ENCODE measurements at regions not wholly inside any gene's neighbourhood (a gene's known extent, or its start where the extent isn't known, plus 50 kb on each side); places are given as distances from the start of the nearest gene placed in this dataset.
A peak's percentile ranks its signal among the peaks of the same experiment; 100 is the strongest.

DNA sequence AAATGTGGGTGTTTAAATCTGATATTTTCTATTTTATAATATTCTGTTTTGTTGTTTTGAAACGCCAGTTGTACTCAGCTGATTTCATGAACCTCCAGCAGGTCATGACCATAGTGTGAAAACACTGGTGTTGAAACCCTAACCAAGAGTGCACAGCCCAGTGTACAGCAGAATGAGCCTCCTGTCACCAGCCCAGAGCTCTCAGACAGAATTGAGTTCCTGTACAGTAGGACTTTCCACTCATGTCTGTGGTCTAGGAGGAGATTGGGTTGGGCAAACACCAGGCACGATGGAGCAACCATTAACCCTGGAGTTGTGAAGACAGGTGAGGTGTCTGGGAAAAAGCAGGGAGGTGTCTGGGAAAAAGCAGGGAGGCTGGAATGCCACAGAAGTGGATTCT is 908.8 kb downstream of the VRK1 start:
- Histone ChIP-seq H3K4me1 (peaks cover 29% of the 10 kb centered on the region), H3K9me3 (no peaks in the 10 kb centered on the region), H3K27me3 (no peaks in the 10 kb centered on the region), H3K4me3 (no peak overlapping the region), H4K20me1 (no peaks in the 10 kb centered on the region), H3K27ac (no peak overlapping the region), H3K9ac (no peak overlapping the region), H3K36me3 (no peaks in the 10 kb centered on the region), H3K4me2 (no peak overlapping the region)
- TF ChIP-seq Cebpa-rat (IDR thresholded peaks at IDR 0.05), result no peak

DNA sequence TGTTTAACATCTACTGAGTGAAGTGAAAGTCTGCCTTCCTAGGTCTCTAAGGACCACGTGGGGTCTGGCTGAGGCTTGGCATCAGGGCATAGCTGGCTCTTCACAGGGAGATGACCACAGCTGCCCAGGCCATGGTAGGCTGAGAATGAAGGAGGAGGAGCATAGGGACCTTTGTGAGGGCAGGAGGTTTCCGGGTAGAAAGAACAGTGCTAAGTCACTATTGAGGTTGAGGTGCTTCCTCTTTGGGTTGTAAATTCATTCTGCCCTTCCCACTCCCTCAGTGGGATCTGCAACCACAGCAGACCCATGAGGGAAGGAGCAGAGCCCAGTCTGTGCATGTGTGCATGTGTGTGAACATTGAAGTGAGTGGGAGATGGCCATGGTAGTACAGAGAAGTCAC is 909.6 kb downstream of the VRK1 start:
- no peak overlapping the region for H3K27ac ChIP-seq
- peak overlapping the region; percentile 36 for H3K4me2 ChIP-seq
- H3K4me3 ChIP-seq, result no peak overlapping the region
- H3K27me3 ChIP-seq, result no peaks in the 10 kb centered on the region
- H4K20me1 ChIP-seq, result no peaks in the 10 kb centered on the region
- TF ChIP-seq Cebpa-rat (IDR thresholded peaks at IDR 0.05), result no peak
- no peak overlapping the region for H3K9ac ChIP-seq
- H3K9me3 ChIP-seq, result no peaks in the 10 kb centered on the region
- H3K4me1 ChIP-seq, result peaks cover 35% of the 10 kb centered on the region
- no peaks in the 10 kb centered on the region for H3K36me3 ChIP-seq

DNA sequence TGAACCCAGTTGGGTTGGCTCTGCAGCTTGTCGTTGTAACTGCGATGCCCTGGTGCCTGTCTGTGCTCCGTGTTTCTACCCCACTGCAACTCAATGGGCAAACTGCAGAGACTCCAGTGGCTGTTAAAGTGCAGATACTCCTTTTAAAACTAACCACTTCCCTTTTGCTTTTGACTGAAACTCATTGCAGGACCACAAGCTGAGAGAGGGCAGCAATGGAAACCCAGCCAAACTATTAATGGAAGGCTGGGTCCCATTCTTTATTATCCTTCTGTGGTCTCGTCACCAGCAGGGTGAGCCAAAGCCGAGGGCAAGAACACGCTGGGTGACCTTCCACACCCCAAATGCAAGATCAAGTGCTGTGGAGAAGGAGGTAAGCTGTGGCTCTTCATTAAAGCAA is 910.4 kb downstream of the VRK1 start:
- no peaks in the 10 kb centered on the region for H3K9me3 ChIP-seq
- H3K36me3 ChIP-seq, result no peaks in the 10 kb centered on the region
- TF ChIP-seq Cebpa-rat (IDR thresholded peaks at IDR 0.05), result no peak
- H3K4me2 ChIP-seq, result peak overlapping the region; percentile 36
- H3K4me3 ChIP-seq, result no peak overlapping the region
- H3K27me3 ChIP-seq, result no peaks in the 10 kb centered on the region
- peaks cover 38% of the 10 kb centered on the region for H3K4me1 ChIP-seq
- H3K9ac ChIP-seq, result no peak overlapping the region
- H3K27ac ChIP-seq, result no peak overlapping the region
- H4K20me1 ChIP-seq, result no peaks in the 10 kb centered on the region

DNA sequence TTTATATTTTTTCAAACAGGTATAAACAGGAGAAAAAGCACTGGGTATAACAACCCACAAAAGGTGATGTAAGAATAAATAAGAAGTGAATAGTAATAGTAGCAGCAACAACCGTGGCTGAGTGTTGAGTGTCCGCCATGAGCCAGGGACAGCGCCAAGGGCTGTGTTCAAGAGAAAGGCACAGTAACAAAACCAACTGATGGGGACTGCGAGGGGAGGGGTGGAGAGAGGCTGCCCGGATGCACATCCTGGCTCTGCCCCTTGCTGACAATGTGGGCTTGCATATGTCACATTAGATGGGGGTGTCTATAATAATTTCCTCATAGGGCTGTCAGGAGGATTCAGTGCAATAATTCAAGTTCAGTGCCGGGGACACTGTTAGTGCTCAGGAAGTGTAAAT is 912.4 kb downstream of the VRK1 start:
- H4K20me1 ChIP-seq, result no peaks in the 10 kb centered on the region
- no peak overlapping the region for H3K27ac ChIP-seq
- peaks cover 28% of the 10 kb centered on the region for H3K4me1 ChIP-seq
- H3K4me2 ChIP-seq, result no peak overlapping the region
- H3K36me3 ChIP-seq, result no peaks in the 10 kb centered on the region
- H3K27me3 ChIP-seq, result no peaks in the 10 kb centered on the region
- no peaks in the 10 kb centered on the region for H3K9me3 ChIP-seq
- H3K9ac ChIP-seq, result no peak overlapping the region
- no peak for TF ChIP-seq Cebpa-rat (IDR thresholded peaks at IDR 0.05)
- H3K4me3 ChIP-seq, result no peak overlapping the region

DNA sequence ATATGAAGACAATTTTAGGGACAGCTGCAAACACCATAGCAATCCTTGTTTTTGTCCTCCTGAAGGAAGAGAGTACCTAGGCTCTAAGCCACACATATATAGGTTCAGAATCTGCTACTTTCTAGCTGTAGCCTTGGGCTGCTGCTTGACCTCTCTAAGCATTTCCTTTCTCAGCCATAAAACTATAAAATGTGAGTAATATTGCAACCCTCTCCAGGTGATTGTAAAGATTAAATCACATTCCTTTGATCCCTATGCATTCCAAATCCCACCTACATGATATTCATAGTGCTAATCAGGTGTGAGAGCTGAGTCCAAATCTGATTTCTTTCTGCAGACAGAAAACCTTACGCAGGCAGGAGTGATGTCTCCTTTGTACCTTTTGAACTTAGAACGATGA is 913.5 kb downstream of the VRK1 start:
- H3K27ac ChIP-seq, result no peak overlapping the region
- no peak overlapping the region for H3K4me2 ChIP-seq
- no peak overlapping the region for H3K4me3 ChIP-seq
- peaks cover 26% of the 10 kb centered on the region for H3K4me1 ChIP-seq
- H4K20me1 ChIP-seq, result no peaks in the 10 kb centered on the region
- H3K9ac ChIP-seq, result no peak overlapping the region
- no peak for TF ChIP-seq Cebpa-rat (IDR thresholded peaks at IDR 0.05)
- no peaks in the 10 kb centered on the region for H3K36me3 ChIP-seq
- H3K27me3 ChIP-seq, result no peaks in the 10 kb centered on the region
- H3K9me3 ChIP-seq, result no peaks in the 10 kb centered on the region

DNA sequence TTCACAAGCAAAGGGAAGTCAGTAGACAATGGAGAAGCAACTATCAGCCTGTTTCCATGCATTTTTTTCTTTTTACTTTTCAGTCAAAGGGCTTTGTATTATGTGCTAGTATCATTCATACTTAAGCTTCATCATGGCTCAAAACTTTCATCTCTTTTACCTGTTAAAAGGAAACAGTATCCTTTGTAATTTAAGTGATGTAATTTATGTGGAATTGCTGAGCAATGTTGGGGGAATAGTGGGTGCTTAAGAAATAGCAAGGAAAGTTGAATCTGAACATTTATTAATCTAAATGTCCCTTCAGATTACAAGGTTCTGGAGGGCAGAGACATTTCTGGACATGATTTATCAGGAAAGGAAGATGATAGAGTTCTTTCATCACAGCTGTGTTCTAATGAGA is 915.3 kb downstream of the VRK1 start:
- Histone ChIP-seq H3K4me1 (peaks cover 13% of the 10 kb centered on the region), H3K9me3 (no peaks in the 10 kb centered on the region), H3K27me3 (no peaks in the 10 kb centered on the region), H3K36me3 (no peaks in the 10 kb centered on the region), H3K4me3 (no peak overlapping the region), H4K20me1 (no peaks in the 10 kb centered on the region), H3K27ac (no peak overlapping the region), H3K4me2 (no peak overlapping the region), H3K9ac (no peak overlapping the region)
- TF ChIP-seq Cebpa-rat (IDR thresholded peaks at IDR 0.05), result no peak

DNA sequence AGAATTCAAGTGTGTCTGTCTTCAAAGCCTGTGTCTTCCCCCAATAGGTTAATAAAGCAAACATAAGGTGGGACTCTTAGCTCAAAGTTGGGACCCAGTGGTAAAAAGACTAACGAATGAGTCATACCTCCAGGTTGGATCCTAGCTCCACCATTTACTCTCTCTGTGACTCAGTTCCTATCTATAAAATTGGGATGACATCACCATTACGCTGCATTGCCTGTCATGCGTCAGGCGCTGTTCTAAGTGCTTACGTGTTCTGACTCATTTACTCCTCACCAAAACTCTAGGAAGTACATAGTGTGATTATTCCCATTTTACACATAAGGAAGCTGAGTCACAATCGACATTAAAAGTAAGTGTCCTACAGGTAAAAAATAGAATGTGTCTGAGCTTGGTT is 915.8 kb downstream of the VRK1 start:
- Histone ChIP-seq H4K20me1 (no peaks in the 10 kb centered on the region), H3K4me2 (no peak overlapping the region), H3K9ac (no peak overlapping the region), H3K4me1 (peaks cover 8% of the 10 kb centered on the region), H3K36me3 (no peaks in the 10 kb centered on the region), H3K4me3 (no peak overlapping the region), H3K27me3 (no peaks in the 10 kb centered on the region), H3K27ac (no peak overlapping the region), H3K9me3 (no peaks in the 10 kb centered on the region)
- no peak for TF ChIP-seq Cebpa-rat (IDR thresholded peaks at IDR 0.05)

DNA sequence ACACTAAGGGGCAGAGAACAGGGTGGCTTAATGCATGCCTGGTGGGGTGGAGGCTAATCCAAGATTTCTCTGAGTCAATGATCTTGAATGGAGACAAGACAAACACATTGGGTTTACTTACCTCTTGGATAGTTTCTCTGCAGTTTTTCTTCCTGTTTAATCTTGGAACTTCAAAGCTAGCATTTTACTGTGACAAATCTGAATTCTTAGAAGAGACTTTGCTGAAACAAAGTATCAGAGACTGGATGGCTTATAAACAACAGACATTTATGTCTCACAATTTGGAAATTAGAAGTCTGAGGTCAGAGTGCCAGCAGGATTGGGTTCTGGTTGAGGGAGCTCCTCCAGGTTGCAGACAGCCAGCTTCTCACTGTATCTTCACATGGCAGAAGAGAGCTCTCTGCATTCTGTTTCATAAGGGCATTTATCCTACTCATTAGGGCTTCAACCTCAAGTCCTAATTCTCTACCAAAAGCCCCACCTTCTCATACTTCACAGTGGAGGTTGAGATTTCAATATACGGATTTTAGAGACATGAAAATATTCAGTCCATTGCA is 921.8 kb downstream of the VRK1 start:
- H3K4me1 ChIP-seq, result peaks cover 8% of the 10 kb centered on the region
- H3K27me3 ChIP-seq, result no peaks in the 10 kb centered on the region
- H3K36me3 ChIP-seq, result no peaks in the 10 kb centered on the region
- TF ChIP-seq Cebpa-rat (IDR thresholded peaks at IDR 0.05), result no peak
- H3K4me2 ChIP-seq, result no peak overlapping the region
- H4K20me1 ChIP-seq, result no peaks in the 10 kb centered on the region
- H3K27ac ChIP-seq, result no peak overlapping the region
- H3K9ac ChIP-seq, result no peak overlapping the region
- H3K9me3 ChIP-seq, result peaks cover 8% of the 10 kb centered on the region
- no peak overlapping the region for H3K4me3 ChIP-seq

DNA sequence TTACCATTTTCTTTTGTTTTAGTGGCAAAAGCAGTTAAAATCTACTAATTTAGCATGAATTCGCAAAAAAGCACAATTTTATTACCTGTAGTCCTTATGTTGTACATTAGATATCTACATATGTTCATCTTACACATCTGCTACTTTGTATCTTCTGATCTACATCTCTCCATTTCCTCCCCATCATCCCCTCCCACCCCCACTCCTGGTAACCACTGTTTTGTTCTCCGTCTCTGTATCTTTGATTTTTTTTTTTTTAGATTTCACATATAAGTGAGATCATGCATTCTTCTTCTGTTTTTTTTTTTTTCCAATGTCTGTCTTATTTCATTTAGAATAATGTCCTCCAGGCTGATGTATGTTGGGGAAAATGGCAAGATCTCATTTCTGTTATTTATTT is 922.7 kb downstream of the VRK1 start:
- no peaks in the 10 kb centered on the region for H4K20me1 ChIP-seq
- peaks cover 17% of the 10 kb centered on the region for H3K4me1 ChIP-seq
- no peaks in the 10 kb centered on the region for H3K36me3 ChIP-seq
- H3K4me2 ChIP-seq, result no peak overlapping the region
- H3K27ac ChIP-seq, result no peak overlapping the region
- peaks cover 8% of the 10 kb centered on the region for H3K9me3 ChIP-seq
- H3K27me3 ChIP-seq, result no peaks in the 10 kb centered on the region
- no peak overlapping the region for H3K4me3 ChIP-seq
- H3K9ac ChIP-seq, result no peak overlapping the region
- no peak for TF ChIP-seq Cebpa-rat (IDR thresholded peaks at IDR 0.05)

DNA sequence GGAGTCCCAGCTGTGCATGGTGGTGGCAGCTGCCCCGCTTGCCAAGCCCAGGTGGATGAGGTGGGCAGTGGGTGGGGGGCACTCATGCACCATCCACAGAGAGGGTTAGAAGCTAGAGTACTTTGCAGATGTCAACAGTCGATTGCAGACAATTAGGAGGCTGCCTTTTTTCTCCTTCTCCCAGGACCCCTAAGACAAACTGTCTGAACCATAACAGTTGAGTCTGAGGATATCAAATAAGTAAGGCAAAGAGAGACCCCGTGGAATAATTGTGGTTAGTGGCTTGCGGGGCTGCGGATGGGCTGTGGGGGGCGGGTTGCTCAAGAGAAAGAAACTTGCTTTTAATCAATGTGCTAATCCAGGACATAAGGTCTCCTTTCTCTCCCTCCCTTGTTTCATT is 926.2 kb downstream of the VRK1 start:
- TF ChIP-seq Cebpa-rat (IDR thresholded peaks at IDR 0.05), result no peak
- no peaks in the 10 kb centered on the region for H3K27me3 ChIP-seq
- H3K27ac ChIP-seq, result no peak overlapping the region
- no peak overlapping the region for H3K4me3 ChIP-seq
- no peak overlapping the region for H3K9ac ChIP-seq
- no peaks in the 10 kb centered on the region for H3K36me3 ChIP-seq
- no peaks in the 10 kb centered on the region for H4K20me1 ChIP-seq
- H3K4me2 ChIP-seq, result no peak overlapping the region
- H3K9me3 ChIP-seq, result peaks cover 8% of the 10 kb centered on the region
- H3K4me1 ChIP-seq, result peaks cover 17% of the 10 kb centered on the region

DNA sequence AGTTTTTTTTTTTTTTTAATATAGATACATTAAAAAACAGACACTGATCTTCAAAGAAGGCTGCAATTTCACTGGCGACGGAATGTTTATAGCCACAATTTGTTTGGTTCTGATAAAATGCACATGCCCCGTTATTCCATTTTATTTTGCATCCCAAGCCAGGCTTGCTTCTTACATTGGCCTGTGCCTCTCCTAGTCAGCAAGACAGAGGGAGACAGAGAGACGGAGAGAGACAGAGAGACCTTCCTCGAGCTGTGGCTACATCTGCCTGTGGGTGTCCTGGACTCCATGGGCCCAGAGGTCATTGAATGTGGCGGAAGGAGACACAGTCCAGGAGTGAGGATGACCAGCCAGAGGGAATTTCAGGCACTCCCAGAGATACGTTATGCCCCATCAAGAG is 926.6 kb downstream of the VRK1 start:
- H3K4me3 ChIP-seq, result no peak overlapping the region
- peaks cover 17% of the 10 kb centered on the region for H3K4me1 ChIP-seq
- H3K36me3 ChIP-seq, result no peaks in the 10 kb centered on the region
- H3K4me2 ChIP-seq, result no peak overlapping the region
- peaks cover 8% of the 10 kb centered on the region for H3K9me3 ChIP-seq
- H3K9ac ChIP-seq, result no peak overlapping the region
- no peaks in the 10 kb centered on the region for H4K20me1 ChIP-seq
- no peaks in the 10 kb centered on the region for H3K27me3 ChIP-seq
- no peak for TF ChIP-seq Cebpa-rat (IDR thresholded peaks at IDR 0.05)
- H3K27ac ChIP-seq, result no peak overlapping the region

Data from BLaER1 (cell line).